Activated B cell treated with CpG ODN at 0.5 μM for 24 hours (primary cell): ENCODE measurements at regions not wholly inside any gene's neighbourhood (a gene's known extent, or its start where the extent isn't known, plus 50 kb on each side); places are given as distances from the start of the nearest gene placed in this dataset.

ENCODE experiments used
- ATAC-seq: fragments of 200-7000 bp; cut with Tn5 transposase; one replicate; pipeline ENCODE4 v1.10.0; 2021; ENCODE audit warnings: low read depth, mild to moderate bottlenecking, moderate library complexity
- CTCF ChIA-PET: fragments of 350-600 bp; sonication (Branson Sonifier 250); formaldehyde crosslinking; loops from one replicate; lab custom pipeline; 2021; ENCODE audit warnings: antibody characterized with exemption; lab: Charles Lee
- POLR2A ChIA-PET: fragments of 350-600 bp; sonication (Branson Sonifier 250); formaldehyde crosslinking; loops from one replicate; lab custom pipeline; 2021; ENCODE audit warnings: antibody characterized with exemption; lab: Charles Lee
- DNase-seq: peaks from one replicate; pipeline ENCODE4 v3.0.0; 2022
- H3K27ac Mint-ChIP-seq: one replicate; pipeline ENCODE4 v1.8.0; 2020; ENCODE audit warnings: mixed read lengths
- H3K27me3 Mint-ChIP-seq: one replicate; pipeline ENCODE4 v1.8.0; 2021; ENCODE audit warnings: mixed read lengths
- H3K36me3 Mint-ChIP-seq: one replicate; pipeline ENCODE4 v1.8.0; 2021; ENCODE audit warnings: low read depth, mixed read lengths
- H3K4me1 Mint-ChIP-seq: one replicate; pipeline ENCODE4 v1.8.0; 2021; ENCODE audit warnings: mixed read lengths
- H3K4me3 Mint-ChIP-seq: one replicate; pipeline ENCODE4 v1.8.0; 2020; ENCODE audit warnings: mild to moderate bottlenecking, mixed read lengths
- H3K9me3 Mint-ChIP-seq: one replicate; pipeline ENCODE4 v1.8.0; 2020; ENCODE audit warnings: mixed read lengths
- intact Hi-C: fragments of 100-400 bp; cut with micrococcal nuclease; formaldehyde crosslinking; loops from one replicate; pipeline ENCODE4 v1.15.1; 2024
- TF ChIP-seq, protein P1 (sequence below): fragments of 200-600 bp; IDR thresholded peaks from one replicate; pipeline ENCODE4 v1.8.0; 2022; ENCODE audit warnings: antibody characterized with exemption, mild to moderate bottlenecking

DNA sequence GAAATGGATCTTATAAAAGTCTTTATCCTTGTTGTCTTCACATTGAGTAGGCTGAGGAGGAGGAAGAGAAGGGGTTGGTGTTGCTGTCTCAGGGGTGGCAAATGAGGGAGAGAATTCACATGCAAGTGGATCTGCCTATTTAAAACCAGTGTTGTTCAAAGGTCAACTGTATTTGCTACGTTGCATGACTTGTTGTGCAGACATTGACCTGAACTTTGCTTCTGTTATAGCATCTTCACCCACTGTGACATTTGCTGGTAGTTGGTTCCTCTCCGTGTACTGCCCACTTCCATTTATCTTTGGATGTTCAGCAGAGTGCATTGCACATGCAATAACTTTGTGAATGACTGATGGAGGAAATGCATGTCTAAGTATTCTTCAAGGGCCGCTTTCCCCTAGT is 228.6 kb upstream of the DPP10 start:
- Mint-ChIP-seq H3K4me3 (no peak overlapping the region), H3K27ac (no peak overlapping the region), H3K4me1 (no peaks in the 10 kb centered on the region), H3K27me3 (peaks cover 2% of the 10 kb centered on the region), H3K36me3 (no peaks in the 10 kb centered on the region), H3K9me3 (no peaks in the 10 kb centered on the region)
- ChIA-PET CTCF (no interaction called here), POLR2A (no interaction called here)
- DNase-seq (no peak), ATAC-seq (no peak)
- intact Hi-C loops: no loop called here
- TF ChIP-seq, protein P1, sequence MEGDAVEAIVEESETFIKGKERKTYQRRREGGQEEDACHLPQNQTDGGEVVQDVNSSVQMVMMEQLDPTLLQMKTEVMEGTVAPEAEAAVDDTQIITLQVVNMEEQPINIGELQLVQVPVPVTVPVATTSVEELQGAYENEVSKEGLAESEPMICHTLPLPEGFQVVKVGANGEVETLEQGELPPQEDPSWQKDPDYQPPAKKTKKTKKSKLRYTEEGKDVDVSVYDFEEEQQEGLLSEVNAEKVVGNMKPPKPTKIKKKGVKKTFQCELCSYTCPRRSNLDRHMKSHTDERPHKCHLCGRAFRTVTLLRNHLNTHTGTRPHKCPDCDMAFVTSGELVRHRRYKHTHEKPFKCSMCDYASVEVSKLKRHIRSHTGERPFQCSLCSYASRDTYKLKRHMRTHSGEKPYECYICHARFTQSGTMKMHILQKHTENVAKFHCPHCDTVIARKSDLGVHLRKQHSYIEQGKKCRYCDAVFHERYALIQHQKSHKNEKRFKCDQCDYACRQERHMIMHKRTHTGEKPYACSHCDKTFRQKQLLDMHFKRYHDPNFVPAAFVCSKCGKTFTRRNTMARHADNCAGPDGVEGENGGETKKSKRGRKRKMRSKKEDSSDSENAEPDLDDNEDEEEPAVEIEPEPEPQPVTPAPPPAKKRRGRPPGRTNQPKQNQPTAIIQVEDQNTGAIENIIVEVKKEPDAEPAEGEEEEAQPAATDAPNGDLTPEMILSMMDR: no peak

DNA sequence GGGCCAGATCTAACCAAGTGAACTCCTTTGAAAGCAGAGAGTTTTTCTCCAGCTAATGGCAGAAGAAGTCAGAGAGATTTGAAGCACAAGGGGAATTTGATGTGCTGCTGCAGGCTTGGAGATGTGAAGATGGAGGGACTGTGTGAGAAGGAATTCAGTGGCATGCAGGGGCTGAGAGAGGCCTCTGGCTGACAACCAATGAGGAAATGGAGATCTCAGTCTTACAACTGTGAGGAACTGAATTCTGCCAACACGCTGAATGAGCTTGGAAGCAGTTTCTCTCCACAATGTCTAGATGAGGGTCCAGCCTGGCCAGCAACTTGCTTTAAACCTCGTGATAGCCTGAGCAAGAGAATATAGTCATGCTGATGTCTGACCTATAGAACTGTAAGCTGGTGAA is 224.1 kb upstream of the DPP10 start:
- H3K36me3 Mint-ChIP-seq: no peaks in the 10 kb centered on the region
- no peak overlapping the region for H3K27ac Mint-ChIP-seq
- H3K9me3 Mint-ChIP-seq: no peaks in the 10 kb centered on the region

DNA sequence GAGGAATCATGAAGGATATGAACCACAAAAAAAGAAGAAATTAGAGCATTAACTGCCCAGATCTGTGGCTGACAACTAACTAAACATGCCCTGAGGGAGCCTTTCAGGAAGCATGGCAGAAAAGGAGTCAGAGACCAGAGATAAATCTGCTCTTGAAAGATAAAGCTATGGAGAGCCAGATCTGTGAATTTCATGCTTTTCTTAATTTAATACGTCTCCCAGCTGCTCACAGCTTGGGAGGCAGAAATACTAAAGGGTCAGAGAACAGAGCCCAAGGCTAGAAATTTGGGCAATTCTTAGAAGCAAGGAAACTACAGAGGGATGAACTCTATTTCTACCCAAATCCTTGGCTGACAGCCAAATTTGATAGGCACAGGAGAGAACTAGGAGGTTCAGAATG is 223.0 kb upstream of the DPP10 start:
- TF ChIP-seq, protein P1: no peak
- H3K4me3 Mint-ChIP-seq: no peak overlapping the region
- H3K27ac Mint-ChIP-seq: no peak overlapping the region
- no peaks in the 10 kb centered on the region for H3K36me3 Mint-ChIP-seq
- H3K4me1 Mint-ChIP-seq: no peaks in the 10 kb centered on the region
- DNase-seq (no peak), ATAC-seq (no peak)
- intact Hi-C loops: no loop called here
- CTCF ChIA-PET: no interaction called here
- H3K9me3 Mint-ChIP-seq: no peaks in the 10 kb centered on the region
- POLR2A ChIA-PET: no interaction called here
- H3K27me3 Mint-ChIP-seq: peaks cover 2% of the 10 kb centered on the region

More for the DNA sequence above, 224.1 kb upstream of the DPP10 start:
- Mint-ChIP-seq H3K4me3 (no peak overlapping the region), H3K27me3 (peaks cover 2% of the 10 kb centered on the region), H3K4me1 (no peaks in the 10 kb centered on the region)
- ATAC-seq: no peak
- ChIA-PET POLR2A (no interaction called here), CTCF (no interaction called here)
- intact Hi-C loops: no loop called here
- DNase-seq: no peak
- TF ChIP-seq, protein P1: no peak

DNA sequence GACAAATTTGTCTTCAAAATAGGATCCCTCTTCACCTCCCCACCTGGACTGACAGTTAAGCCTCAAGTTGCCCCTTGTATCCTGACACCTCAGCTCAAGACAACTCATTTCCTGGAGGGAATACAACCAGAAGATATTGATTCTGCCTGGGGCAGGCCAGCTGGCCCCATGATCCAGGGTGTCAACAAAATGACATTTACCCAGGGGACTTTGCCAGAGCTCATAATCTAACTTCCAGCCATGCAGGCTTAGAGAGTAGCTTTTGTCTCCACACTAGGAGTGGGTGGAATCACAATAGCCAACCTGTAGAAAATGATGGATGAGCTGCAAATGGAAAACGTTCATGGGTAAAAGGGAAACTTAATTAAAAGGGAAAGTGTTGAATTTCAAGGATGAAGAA is 220.1 kb upstream of the DPP10 start:
- Mint-ChIP-seq H3K36me3 (no peaks in the 10 kb centered on the region), H3K27me3 (no peaks in the 10 kb centered on the region), H3K4me1 (no peaks in the 10 kb centered on the region), H3K9me3 (no peaks in the 10 kb centered on the region), H3K27ac (no peak overlapping the region), H3K4me3 (no peak overlapping the region)
- DNase-seq: no peak
- ChIA-PET CTCF (no interaction called here), POLR2A (no interaction called here)
- TF ChIP-seq, protein P1: no peak
- no peak for ATAC-seq
- intact Hi-C loops: no loop called here

DNA sequence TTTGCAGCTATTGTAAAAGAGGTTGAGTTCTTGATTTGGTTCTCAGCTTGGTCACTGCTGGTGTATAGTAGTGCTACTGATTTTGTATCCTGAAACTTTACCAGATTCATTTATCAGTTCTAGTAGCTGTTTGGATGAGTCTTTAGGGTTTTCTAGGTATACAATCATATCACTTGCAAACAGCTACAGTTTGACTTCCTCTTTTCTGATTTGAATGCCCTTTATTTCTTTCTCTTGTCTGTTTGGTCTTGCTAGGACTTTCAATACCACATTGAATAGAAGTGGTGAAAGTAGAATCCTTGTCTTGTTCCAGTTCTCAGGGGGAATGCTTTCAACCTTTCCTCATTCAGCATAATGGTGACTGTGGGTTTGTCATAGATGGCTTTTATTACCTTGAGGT is 210.5 kb upstream of the DPP10 start:
- Mint-ChIP-seq H3K27me3 (peaks cover 4% of the 10 kb centered on the region), H3K9me3 (peaks cover 5% of the 10 kb centered on the region), H3K36me3 (no peaks in the 10 kb centered on the region), H3K4me1 (no peaks in the 10 kb centered on the region), H3K27ac (no peak overlapping the region), H3K4me3 (no peak overlapping the region)
- DNase-seq: no peak
- ChIA-PET POLR2A (no interaction called here), CTCF (no interaction called here)
- intact Hi-C loops: no loop called here
- TF ChIP-seq, protein P1: no peak
- no peak for ATAC-seq
